Activated T-helper 1 cell treated with anti-CD3 and anti-CD28 coated beads, Interleukin-12 subunit alpha, Interleukin-12 subunit beta, Interleukin-2, Interleukin-4 antibody, amounts not matched to agents 30 ng/mL and 10 ng/mL and 1 ng/mL, durations not matched to agents 14 hours and 24 hours and 36 hours (primary cell): ENCODE measurements at regions not wholly inside any gene's neighbourhood (a gene's known extent, or its start where the extent isn't known, plus 50 kb on each side); places are given as distances from the start of the nearest gene placed in this dataset.

Experiments used
- DNase-seq: peaks from one replicate; pipeline ENCODE4 v3.0.0; 2021; ENCODE audit warnings: low spot score
- H3K27ac Mint-ChIP-seq: one replicate; pipeline ENCODE4 v1.8.0; 2021; ENCODE audit warnings: mild to moderate bottlenecking, mixed read lengths
- H3K27me3 Mint-ChIP-seq: one replicate; pipeline ENCODE4 v1.8.0; 2022; ENCODE audit warnings: mild to moderate bottlenecking, moderate library complexity, mixed read lengths; ENCODE audit not compliant: insufficient read depth
- H3K36me3 Mint-ChIP-seq: one replicate; pipeline ENCODE4 v1.8.0; 2021; ENCODE audit warnings: low read depth, mixed read lengths
- H3K4me1 Mint-ChIP-seq: one replicate; pipeline ENCODE4 v1.8.0; 2021; ENCODE audit warnings: low read depth, mixed read lengths
- H3K4me3 Mint-ChIP-seq: one replicate; pipeline ENCODE4 v1.8.0; 2021; ENCODE audit warnings: mild to moderate bottlenecking, moderate library complexity, mixed read lengths
- H3K9me3 Mint-ChIP-seq: one replicate; pipeline ENCODE4 v1.8.0; 2021; ENCODE audit warnings: mixed read lengths
- intact Hi-C: fragments of 100-400 bp; cut with micrococcal nuclease; formaldehyde crosslinking; loops from one replicate; pipeline ENCODE4 v1.15.1; 2024

DNA sequence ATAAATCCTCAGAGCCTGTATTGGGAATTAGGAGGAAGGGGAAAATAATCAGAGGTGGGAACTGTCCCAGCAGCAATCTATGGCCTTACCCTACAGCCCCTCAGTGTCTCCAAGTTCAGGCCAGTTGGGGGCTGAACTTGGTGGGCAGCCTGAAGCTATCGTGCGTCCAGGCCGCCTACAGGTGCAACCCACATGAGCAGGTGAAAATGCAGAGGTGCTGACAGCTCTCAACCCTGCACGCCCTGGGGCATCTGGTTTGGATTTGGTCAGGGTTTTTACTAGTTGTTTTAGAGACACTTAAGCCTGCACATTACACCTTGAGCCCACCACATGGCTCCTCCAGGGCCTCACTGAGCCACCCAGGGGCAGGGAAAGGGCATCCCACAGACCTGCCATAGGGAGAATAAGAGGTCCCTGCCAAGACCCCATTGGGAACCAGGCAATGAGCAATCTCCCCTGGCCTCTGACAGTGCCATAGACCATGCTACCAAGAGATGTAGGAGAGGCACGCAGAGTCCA lies 209.5 kb downstream of the FOXD2 start:
- Mint-ChIP-seq H3K4me3 (no peak overlapping the region), H3K9me3 (no peaks in the 10 kb centered on the region), H3K36me3 (no peaks in the 10 kb centered on the region), H3K27ac (no peak overlapping the region), H3K4me1 (no peaks in the 10 kb centered on the region), H3K27me3 (peaks cover 4% of the 10 kb centered on the region)
- DNase-seq: no peak
- intact Hi-C loops: no loop called here

DNA sequence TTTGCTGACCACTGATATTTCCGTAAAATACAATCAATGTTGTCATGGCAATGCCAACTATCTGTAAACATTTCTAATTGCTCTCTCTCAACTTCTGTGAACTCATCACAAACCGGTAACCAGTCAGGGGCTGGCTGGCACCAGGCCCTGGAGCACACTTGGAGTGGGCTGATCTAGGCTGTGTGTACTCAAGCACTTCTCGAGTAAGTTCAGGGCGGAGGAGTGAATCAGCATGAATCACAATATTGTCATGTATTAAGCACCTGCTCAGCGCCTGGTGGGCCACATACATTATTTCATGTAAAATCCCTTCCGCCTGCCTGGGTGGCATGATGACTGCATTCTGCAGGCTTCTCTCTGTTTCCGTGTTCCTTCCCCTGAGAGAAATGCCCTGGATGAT lies 212.4 kb downstream of the FOXD2 start:
- DNase-seq: no peak
- Mint-ChIP-seq H3K27me3 (peaks cover 4% of the 10 kb centered on the region), H3K9me3 (no peaks in the 10 kb centered on the region), H3K4me1 (no peaks in the 10 kb centered on the region), H3K27ac (no peak overlapping the region), H3K36me3 (no peaks in the 10 kb centered on the region), H3K4me3 (no peak overlapping the region)
- intact Hi-C loops: no loop called here

DNA sequence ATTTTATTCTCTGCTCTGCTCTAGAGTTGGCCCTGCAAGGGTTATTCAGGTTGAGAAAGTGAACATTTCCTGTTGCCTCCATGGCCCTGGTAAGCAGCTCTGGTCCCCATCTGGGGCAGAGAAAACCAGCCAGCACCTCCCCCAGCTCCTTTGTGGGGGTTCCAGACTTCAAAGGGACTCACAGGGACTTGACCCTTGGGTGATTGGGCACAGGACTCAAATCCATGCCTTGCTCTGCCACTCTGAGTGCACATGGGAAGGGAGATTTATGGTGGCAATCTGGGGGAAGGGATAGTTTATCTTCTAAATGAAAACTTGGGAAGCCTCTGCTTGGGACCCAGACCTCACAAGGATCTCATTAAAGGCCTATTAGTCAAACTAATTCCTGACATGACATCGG lies 212.8 kb downstream of the FOXD2 start:
- peaks cover 4% of the 10 kb centered on the region for H3K27me3 Mint-ChIP-seq
- no peaks in the 10 kb centered on the region for H3K4me1 Mint-ChIP-seq
- no peak overlapping the region for H3K4me3 Mint-ChIP-seq
- H3K36me3 Mint-ChIP-seq: no peaks in the 10 kb centered on the region
- no peak overlapping the region for H3K27ac Mint-ChIP-seq
- no peaks in the 10 kb centered on the region for H3K9me3 Mint-ChIP-seq
- intact Hi-C loops: no loop called here
- DNase-seq: no peak

DNA sequence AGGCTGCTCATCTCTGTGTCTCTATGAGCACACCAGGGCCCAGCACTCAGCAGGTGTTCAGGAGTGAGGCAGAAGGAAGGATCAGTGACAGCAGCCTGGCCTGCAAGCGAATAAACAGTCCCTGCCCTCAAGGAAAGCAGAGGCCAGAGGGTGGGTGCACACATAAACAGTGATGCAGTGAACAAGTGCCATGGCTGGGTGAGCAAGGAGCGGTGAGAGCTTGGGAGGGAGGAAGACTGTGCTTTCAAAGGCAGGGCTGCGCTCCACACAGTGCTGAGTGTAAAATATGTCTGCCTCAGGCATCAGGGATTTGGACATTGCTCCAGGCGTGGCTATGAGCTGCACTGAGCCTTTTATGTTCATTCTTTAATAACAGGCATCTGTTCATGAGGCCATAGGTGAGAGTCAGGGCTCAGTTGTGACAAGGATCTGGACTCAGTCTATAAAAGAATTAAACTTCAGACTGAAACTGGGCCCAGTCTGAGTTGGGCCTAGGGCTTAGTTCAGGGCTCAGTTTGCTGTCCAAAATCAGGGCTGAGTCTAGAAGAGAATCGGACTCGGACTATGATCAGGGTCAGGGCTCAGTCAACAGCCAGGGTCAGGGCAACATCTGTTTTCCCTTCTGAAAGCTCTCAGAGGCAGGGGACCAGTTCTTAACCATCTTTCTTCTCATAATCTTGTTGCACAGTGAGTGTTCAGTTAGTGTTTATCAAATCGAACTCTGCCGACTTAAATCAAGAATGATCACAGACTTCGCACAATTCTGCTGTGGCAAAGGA lies 213.7 kb downstream of the FOXD2 start:
- Mint-ChIP-seq H3K36me3 (no peaks in the 10 kb centered on the region), H3K4me1 (no peaks in the 10 kb centered on the region), H3K27ac (no peak overlapping the region), H3K4me3 (no peak overlapping the region), H3K27me3 (peaks cover 5% of the 10 kb centered on the region), H3K9me3 (no peaks in the 10 kb centered on the region)
- intact Hi-C loops: no loop called here
- DNase-seq: no peak

DNA sequence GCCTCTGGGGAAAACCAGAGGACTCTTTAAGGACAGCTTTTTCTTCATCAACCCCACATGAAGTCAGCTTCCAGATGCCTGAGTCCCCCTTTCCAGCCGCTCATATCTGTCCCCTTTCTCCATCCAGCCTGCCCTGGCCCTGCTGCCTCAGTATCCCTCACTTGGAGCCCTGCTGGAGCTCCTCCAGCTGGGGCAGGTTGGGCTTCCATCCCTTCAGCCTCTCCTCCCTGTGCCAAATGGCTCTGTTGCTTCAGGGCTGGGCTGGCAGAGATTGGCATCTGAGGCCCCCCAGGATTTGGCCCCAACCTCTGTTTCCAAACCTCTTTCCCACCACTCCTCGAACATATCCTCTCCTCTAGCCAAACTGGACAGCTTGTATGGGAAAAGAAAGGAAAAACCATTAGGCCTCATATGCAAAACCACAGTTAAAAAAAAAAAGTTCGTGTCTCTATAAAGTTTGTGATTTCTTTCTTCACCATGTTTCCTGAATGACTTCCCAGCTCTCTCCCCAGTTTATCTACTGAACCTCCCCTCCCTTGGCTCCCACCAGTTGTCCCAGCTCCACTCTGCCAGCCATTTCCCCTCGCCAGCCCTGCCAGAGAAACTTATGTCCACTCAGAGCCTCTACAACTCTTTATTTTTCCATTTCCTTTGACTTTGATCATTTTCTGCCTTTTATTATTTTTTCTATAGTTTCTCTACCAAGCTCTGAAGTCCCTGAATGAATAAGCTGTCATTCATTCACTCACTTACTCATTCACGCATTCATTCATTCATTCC lies 217.9 kb downstream of the FOXD2 start:
- no peaks in the 10 kb centered on the region for H3K4me1 Mint-ChIP-seq
- intact Hi-C loops: no loop called here
- no peaks in the 10 kb centered on the region for H3K9me3 Mint-ChIP-seq
- no peak overlapping the region for H3K4me3 Mint-ChIP-seq
- H3K27me3 Mint-ChIP-seq: peaks cover 7% of the 10 kb centered on the region
- no peaks in the 10 kb centered on the region for H3K36me3 Mint-ChIP-seq
- H3K27ac Mint-ChIP-seq: no peak overlapping the region
- no peak for DNase-seq

DNA sequence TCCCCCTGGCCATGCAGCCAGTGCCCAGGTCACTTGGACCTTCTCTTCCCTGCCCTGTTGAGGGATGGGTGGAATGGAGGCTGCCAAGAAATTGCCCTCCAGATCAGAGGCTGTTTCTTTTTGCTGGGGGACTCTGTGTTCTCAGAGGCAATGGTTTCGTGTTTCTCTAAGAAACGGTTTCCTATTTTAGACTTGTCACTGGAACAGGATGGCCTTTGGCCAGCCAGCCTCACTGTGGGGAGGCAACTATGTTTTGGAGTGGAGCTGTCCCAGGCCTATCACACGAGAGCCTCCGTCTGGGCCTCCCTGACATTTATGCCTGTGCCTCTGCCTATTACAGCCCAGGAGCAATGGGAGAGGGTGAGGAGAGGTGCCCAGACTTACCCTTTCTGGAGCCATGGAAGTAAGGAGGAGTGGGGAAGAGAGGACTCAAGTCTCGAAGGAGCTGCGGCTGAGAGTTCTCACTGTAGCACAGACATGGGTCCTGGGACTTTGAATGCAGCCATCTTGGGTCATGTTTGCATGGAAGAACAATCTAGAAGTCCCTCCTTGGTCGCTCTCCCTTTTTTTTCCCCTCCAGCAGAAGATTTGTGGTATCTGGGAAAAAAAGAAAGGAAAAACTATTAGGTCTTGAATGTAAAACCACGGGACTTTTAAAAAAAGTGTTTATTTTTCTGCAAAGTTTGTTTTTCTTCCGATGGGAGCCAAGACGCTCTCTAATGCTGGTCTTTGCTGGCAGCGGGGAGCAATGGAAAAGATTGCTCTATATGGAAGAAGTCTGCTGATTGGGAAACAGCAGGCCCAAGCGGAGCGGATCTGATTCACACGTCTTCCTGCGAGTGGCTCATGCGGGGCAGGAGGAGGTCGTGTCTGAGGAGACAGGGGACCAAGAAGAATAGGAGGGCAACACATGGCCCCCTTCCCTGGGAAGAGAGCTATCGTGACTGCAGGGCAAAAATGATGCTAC lies 219.2 kb downstream of the FOXD2 start:
- no peaks in the 10 kb centered on the region for H3K9me3 Mint-ChIP-seq
- intact Hi-C loops: no loop called here
- DNase-seq: no peak
- H3K27ac Mint-ChIP-seq: no peak overlapping the region
- H3K4me1 Mint-ChIP-seq: no peaks in the 10 kb centered on the region
- peaks cover 4% of the 10 kb centered on the region for H3K27me3 Mint-ChIP-seq
- no peak overlapping the region for H3K4me3 Mint-ChIP-seq
- no peaks in the 10 kb centered on the region for H3K36me3 Mint-ChIP-seq

DNA sequence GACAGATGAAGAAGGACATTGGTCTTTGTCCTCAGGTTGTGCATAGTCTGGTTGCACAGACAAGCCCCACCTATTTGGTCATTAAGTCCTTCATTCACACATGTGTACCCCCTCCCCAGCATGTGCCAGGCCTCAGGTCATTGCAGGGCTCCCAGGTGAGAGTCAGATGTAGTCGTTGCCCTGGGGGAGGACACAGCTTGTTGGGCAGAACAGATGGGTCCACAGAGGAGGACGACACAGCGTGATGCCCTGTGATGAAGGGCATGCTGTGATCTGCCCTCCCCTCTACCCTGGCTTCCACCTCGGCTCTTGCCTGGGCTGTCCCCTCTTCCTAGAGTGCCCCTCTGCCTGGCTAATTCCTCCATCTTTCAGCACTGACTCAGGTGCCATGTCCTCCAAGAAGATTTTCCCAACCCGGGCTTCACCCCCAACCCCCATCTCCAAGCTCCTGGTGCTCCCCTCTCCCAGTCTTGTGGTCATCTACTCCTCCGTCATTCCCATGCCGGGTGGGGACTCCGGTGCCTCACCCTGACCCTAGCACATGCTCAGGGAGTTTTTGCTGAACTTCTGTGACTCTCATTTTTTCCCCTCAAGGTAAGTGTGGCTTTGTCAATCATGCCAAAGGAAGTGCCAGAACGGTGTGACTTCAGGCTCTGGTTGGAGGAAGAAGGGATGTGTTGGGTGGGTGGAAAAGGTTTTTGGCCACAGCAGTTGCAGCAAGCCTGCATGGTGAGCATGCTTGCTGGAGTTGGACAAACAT lies 220.5 kb downstream of the FOXD2 start:
- H3K36me3 Mint-ChIP-seq: no peaks in the 10 kb centered on the region
- no peak overlapping the region for H3K27ac Mint-ChIP-seq
- no peak overlapping the region for H3K4me3 Mint-ChIP-seq
- no peak for DNase-seq
- intact Hi-C loops: no loop called here
- peaks cover 2% of the 10 kb centered on the region for H3K4me1 Mint-ChIP-seq
- H3K27me3 Mint-ChIP-seq: peaks cover 4% of the 10 kb centered on the region
- no peaks in the 10 kb centered on the region for H3K9me3 Mint-ChIP-seq

DNA sequence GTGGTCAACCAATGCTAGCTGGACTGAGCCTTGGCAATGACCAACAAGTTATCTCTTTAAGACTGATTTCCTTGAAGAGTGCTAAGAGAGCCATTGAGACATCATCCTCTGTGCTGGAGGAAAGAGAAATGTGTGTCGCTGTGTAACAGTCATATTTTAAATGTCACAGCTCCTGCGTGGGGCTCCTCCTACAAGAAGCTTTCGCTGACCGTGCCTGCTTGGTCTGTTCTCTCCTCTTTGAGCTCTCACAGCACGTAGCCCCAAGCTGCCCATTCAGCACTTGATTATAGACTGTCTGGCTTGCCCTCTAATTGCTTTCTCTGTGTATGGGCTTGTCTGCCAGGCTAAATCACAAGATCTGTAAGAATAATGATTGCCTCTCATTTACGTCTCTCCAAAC lies 221.3 kb downstream of the FOXD2 start:
- intact Hi-C loops: no loop called here
- DNase-seq: no peak
- H3K4me1 Mint-ChIP-seq: peaks cover 5% of the 10 kb centered on the region
- peaks cover 4% of the 10 kb centered on the region for H3K27me3 Mint-ChIP-seq
- H3K4me3 Mint-ChIP-seq: no peak overlapping the region
- H3K27ac Mint-ChIP-seq: no peak overlapping the region
- H3K36me3 Mint-ChIP-seq: no peaks in the 10 kb centered on the region
- no peaks in the 10 kb centered on the region for H3K9me3 Mint-ChIP-seq

DNA sequence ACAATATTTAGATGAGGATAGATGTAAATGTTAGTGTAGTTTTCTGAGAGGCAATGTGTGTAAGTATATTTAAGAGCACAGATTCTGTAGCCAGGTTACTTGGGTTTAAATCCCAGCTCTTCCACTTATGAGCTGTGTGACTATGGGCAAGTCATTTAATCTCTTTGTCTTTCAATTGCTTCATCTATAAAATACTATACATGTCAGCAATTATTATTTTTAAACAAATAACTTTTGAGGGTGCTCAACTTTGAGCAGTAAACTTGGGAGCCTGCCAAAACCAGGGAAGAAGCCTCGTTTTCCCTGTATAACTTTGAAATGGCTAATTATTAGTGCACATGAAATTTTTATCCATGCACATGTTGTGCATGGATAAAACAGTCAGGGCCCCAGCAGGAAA lies 222.8 kb downstream of the FOXD2 start:
- intact Hi-C loops: no loop called here
- Mint-ChIP-seq H3K36me3 (no peaks in the 10 kb centered on the region), H3K27ac (no peak overlapping the region), H3K27me3 (peaks cover 4% of the 10 kb centered on the region), H3K4me3 (no peak overlapping the region), H3K4me1 (peaks cover 5% of the 10 kb centered on the region), H3K9me3 (no peaks in the 10 kb centered on the region)
- no peak for DNase-seq

DNA sequence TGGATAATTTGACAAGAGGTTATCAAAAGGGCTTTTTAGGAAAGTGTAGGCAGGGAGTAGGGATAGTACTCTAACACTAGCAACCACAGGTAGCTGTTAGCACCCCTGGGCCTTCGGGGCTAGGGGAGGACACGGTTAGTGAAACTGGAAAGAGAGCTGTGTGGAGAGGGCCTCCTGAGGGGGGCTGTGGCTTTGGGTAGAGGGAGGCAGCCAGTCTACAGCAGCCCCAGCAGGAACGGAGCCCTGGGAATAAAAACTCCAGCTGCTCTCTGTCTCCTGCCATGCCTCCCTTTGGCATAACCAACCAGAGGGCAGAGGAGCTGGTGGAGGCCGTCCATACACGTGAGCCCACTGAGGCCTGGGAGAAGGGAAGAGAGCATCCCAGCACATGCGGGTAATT lies 223.2 kb downstream of the FOXD2 start:
- H3K9me3 Mint-ChIP-seq: no peaks in the 10 kb centered on the region
- intact Hi-C loops: no loop called here
- H3K36me3 Mint-ChIP-seq: no peaks in the 10 kb centered on the region
- H3K4me3 Mint-ChIP-seq: no peak overlapping the region
- no peak for DNase-seq
- peaks cover 4% of the 10 kb centered on the region for H3K27me3 Mint-ChIP-seq
- peaks cover 5% of the 10 kb centered on the region for H3K4me1 Mint-ChIP-seq
- H3K27ac Mint-ChIP-seq: no peak overlapping the region

DNA sequence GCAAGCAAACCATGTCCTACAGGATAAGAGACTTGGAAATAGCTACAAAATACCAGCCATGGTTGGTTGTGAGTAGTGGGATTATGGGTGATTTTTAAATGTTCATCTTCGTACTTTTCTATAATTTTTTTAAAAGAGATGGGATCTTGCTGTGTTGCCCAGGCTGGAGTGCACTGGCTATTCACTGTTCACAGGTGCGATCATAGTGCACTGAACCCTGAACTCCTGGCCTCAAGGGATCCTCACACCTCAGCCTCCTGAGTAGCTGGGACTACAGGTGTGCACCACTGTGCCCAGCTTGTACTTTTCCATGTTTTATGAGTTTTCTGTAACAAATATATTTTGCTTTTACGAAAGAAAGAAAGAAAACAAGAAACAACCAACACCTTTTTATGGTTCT lies 224.2 kb downstream of the FOXD2 start:
- no peaks in the 10 kb centered on the region for H3K27me3 Mint-ChIP-seq
- H3K9me3 Mint-ChIP-seq: no peaks in the 10 kb centered on the region
- intact Hi-C loops: no loop called here
- H3K27ac Mint-ChIP-seq: no peak overlapping the region
- no peaks in the 10 kb centered on the region for H3K36me3 Mint-ChIP-seq
- H3K4me3 Mint-ChIP-seq: no peak overlapping the region
- no peak for DNase-seq
- peaks cover 5% of the 10 kb centered on the region for H3K4me1 Mint-ChIP-seq

DNA sequence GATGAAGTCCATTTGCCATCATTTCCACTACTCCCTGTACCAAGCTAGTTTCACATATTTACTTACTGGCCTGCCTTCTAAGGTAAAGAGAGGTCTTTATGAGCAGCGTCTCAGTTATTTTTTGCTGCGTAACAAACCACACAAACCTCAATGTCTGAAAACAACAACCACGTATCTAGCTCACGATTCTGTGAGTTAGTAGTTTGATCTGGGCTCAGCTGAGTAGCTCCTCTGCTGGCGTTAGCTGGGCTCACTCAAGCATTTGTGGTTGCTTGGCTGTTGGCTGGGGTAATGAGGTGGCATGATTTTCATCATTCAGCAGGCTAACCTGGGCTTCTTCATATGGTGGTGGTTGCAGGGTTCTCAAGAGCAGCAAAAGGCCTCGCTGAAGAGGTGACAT lies 225.4 kb downstream of the FOXD2 start:
- no peak for DNase-seq
- Mint-ChIP-seq H3K4me3 (no peak overlapping the region), H3K27ac (no peak overlapping the region), H3K9me3 (no peaks in the 10 kb centered on the region), H3K36me3 (no peaks in the 10 kb centered on the region), H3K4me1 (peaks cover 5% of the 10 kb centered on the region), H3K27me3 (no peaks in the 10 kb centered on the region)
- intact Hi-C loops: no loop called here
